GM19467 (cell line): ENCODE measurements at regions not wholly inside any gene's neighbourhood (a gene's known extent, or its start where the extent isn't known, plus 50 kb on each side); places are given as distances from the start of the nearest gene placed in this dataset.

Experiments used
- ATAC-seq: cut with Tn5 transposase; IDR thresholded peaks from one replicate; pipeline ENCODE4 v1.9.1; 2021; ENCODE audit warnings: mild to moderate bottlenecking, moderate library complexity; ENCODE audit not compliant: unreplicated experiment

DNA sequence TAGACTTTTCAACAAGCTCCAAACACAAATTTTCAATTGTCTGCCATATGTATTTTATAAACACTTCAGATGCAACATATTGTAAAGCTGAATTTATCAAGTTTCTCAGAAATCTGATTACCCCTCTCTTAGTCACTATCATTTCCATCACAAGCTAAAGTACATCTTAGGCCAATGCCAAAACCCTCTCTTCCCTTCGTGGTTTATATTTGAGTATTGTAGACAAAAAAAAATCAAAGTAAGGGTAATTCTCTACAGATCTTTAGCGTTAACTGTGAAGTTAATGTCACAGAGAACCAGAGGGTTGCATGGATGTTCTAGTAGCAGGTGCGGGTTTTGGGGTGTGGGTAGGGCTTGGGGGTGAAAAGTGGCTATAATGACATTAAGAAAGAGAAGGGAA lies 387.7 kb upstream of the PTGER4 start:
- no peak for ATAC-seq

DNA sequence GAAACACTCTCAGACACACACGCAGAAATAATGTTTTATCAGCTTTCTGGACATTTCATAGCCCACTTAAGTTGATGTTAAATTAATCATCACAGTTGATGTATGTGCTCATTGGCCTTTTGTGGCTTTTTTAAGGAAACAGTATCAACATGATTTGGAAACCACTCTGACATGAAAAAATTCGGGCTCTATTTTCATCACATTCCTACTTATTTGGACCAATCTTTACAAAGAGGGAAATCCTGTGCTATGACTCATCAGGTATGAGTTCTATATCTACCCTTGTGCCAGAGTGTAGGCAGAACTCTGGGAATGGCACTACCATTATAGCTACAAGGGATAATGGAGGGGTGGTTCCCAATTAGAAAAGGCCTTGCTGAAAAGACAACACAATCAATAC lies 388.4 kb upstream of the PTGER4 start:
- ATAC-seq = no peak

DNA sequence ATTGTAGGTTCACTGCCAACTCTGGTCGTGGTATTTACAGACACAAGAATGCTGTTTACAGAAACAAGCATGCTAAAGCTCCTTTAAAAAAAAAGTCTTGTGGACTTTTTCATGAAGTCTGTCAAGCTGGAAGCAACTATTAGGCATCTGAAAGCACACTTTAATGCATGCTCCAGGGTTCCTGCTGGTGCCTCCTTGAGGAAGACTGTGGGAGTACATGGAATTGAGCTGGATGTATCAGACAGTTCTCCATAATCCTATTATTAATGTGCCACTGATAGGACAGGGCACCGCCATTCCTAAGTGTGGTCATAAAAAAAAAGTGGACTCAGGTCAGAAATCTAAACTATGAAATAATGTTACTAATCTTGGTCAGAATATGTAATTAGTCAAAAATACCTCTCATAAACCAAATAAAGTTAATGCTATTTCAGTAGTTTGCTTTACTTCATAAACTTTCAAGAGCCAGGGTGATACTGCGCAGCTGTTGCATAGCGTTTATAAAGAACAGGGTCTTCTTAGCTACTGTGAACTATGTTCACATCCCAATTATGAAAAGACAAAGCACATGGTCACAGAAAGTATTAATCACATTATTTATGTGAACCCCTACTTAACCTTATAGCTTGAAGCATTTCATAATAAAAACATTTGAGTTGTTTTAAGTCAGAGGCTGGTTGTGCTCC lies 390.8 kb upstream of the PTGER4 start:
- ATAC-seq = no peak

DNA sequence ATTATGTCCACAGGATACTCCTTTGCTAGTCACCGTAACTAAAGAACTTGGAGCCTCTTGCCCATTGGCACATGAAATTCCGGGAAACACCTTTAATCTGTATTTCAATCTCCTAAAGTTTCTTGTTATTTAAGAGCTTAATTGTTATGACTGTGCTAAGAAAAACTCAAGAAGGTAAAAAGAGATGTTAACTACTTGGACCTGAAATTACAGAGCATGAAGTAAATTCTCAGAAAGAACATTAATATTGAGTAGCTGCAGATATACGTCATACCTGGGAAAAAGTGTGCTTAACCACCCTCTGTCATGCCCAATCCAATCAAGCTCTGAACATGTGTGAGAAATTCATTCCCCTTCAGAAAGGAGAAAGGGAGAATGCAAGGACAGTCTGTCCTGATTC lies 394.9 kb upstream of the PTGER4 start:
- no peak for ATAC-seq

DNA sequence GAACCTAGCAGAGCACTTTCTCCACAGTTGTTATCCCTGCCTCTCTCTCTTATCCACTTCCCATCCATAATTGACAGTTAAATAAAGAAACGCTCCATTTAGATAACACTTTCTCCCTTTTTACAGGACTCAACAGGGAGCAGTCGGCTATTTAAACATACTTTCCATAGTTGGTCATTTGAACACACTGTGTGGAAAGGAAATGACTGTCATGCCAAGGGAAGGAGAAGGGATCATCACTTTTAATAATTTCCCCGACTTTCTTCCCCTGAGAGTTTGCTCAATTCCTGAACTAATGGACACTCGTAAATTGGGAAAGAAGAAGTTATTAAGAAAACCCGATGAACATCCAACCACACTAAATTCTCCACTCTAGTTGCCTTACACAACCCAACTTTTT lies 400.8 kb upstream of the PTGER4 start:
- ATAC-seq = no peak

DNA sequence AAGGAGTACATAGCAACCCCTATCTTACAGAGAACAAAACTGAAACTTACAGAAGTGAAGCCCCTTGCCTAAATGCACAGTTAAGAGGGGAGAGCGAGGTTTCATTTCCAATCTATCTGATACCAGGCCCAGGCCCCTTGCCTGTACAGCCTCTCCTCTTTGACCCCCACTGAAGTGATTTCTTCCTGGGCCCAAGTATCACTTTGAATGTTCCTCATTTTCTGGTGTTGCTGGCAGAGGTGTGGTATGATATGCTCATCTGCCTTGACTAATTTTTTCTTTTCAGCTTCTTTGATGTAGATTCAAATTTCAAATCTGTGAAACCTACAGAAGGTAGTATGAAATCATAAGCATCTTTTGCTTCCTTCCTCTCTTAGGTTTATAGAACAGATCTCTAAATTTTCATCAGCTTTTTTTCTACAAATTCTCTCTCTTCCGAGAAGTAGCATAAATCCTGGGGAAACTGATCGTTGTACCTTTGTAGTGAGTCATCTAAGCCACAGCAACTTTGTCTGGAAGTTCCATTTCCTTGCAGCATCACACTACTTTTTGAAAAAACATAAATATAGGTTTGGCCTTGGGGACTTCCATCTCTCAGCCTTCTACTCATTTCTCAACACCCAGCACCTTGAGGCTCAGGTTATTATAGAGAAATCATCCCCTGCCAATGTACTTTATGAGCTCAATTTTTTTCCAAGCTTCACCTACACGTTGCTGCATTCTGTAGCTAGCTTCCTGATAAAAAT lies 402.4 kb upstream of the PTGER4 start:
- ATAC-seq = no peak

DNA sequence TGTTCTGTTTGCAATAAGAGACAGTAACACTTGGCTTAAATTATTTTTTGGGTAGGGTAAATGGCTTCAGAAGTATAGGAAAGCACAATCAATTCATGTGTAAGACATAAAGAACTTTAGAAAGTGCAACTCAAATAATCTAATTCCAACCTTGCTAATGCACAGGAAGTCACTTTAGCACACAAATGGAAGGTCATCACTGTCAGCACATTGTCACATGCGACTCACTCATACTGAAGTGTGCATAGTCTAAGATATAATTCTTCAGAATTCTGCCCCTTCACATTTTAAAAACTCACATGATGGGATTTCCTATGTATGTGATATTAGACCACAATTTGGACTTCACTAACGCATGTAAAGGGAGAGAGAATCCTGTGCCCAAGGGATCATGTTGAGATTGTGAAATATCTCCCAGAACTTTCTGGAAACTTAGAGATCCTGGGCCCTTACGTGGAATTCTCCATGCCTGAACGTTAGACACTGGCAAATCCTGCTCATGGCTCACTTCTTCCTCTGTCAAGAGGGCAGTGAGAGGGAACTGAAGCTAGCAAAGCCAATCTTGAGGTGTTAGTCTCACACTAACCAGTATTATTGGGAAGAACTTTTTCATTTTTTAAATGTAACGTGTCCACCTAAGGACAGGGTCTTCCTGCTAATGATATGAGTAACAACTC lies 403.2 kb upstream of the PTGER4 start:
- no peak for ATAC-seq

DNA sequence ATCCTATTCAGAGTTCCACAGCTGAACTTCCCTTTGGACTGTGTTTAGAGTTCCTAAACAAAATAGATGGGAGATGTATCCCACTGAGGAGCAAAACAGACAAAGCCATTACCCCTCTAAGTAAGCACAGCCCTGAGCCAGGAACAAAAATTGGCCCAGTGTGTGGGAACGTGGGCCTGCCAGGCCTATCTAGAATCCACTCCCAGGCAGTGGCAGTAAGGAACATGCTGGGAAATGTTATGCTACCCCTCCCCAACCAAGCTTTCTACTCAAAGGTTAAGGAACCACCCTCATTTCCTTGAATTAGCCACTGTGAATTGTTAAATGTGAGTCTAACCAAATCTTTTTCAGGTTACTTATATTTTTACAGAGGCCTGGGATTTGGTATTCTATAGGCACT lies 405.1 kb upstream of the PTGER4 start:
- ATAC-seq = no peak

DNA sequence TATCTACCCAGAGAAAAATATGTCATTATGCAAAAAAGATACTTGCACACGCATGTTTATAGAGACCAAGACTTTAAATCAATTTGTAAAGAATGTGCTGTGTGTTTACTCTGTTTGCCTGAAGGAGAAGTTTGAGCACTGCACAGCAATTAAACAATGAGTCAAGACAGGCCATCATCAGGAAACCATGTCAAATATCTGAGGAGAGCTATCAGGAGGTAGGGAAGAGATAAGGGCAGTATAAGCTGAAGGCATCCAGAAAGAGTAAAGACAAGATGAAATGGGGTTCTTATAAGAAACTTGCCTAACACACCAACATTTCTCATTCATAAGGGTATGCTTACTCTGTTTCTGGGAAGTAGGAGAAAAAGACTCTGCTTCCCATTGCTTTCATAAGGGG lies 405.8 kb upstream of the PTGER4 start:
- no peak for ATAC-seq

DNA sequence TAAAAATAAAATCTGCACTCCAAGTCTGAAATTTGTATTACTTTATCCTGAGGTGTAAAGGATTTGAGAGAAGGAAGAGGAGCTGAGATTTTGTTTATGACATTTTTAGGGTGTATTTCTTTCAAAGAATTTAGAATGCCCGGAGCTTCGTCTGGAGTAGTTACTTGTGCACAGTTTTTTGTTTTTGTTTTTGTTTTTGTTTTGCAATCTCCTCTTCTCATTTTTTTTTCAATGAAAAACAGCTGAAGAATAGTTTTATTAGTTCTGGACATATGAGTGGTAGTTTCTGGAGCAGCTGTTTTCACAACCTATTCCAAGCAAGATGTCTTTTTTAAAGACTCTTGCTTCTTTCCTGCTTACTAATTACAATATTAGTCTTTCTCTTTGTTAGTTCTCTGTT lies 408.2 kb upstream of the PTGER4 start:
- no peak for ATAC-seq

DNA sequence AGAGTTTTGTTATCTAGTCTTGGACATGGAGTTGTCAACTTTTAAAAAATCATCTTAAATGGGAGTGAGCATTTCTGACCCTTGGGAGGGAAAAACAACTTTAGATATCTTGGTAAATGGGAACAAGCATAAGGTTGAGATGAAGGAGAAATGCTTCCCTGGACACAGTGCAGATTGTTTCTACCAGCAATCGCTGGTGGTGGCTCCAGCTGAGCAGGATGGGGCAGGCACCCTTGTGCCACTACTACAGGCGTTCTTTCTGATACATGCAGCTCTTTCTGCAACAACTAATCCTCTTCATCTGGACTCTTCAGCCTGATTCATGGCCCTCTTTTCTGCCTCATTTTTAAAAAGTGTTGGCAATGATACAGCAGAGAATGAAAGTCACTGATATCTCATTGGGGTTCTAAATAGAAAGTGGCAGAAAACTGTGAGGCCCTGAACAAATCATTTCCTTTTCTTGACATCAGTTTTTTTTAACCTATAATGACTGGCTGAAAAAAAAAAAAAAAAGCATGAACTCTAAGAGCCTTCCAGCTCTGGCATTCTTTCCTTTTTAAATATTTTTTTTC lies 409.4 kb upstream of the PTGER4 start:
- no peak for ATAC-seq

DNA sequence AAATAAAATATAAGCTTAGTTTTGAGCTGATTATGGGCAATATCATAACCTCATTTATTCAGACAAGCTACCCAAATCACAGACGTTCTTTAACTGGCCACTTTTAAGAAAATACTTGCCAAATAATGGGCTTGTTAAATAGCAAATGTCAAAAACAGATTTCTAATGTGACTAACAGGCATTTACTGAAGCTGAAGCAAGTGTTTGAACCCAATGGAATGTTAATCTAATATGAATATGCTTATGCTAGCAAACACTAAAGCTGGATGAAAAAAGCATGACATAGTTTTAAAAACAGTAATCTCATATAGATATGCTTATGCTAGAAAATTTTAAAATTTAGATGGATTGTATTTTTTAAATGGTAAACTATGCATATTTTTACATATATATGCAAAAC lies 411.6 kb upstream of the PTGER4 start:
- no peak for ATAC-seq

DNA sequence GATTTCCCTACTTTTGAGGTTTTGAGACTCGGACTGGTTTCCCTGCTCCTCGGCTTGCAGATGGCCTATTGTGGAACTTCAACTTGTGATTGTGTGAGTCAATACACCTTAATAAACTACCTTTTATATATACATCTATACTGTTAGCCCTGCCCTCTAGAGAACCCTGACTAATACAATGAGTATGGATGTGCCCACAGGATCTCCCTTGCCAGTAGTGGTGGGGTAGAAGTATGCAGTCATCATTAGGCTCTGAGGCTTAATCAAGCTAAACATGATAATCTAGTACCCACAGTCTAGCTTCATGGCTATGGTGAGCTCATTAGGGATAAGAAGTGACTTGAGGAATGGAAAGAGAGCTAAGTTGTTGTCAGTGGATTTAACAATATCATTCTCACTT lies 412.8 kb upstream of the PTGER4 start:
- ATAC-seq = no peak

DNA sequence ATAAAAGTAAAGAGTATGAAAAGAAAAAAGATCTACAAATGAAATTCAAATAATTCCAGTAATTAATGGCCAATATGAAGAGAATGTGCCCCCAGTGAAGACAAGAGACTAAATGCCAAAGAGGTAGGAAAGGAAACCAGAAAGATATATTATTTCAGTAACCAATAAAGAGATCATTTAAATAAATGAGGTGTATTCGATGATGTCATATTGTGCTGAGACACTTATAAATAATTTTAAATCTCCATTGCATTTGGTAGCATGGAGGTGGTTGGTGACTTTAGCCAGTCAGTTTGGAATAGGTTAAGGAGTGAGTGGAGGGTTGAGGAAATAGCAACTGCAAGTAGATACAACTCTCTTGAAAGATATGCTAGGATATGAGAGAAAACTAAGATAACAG lies 417.7 kb upstream of the PTGER4 start:
- no peak for ATAC-seq

DNA sequence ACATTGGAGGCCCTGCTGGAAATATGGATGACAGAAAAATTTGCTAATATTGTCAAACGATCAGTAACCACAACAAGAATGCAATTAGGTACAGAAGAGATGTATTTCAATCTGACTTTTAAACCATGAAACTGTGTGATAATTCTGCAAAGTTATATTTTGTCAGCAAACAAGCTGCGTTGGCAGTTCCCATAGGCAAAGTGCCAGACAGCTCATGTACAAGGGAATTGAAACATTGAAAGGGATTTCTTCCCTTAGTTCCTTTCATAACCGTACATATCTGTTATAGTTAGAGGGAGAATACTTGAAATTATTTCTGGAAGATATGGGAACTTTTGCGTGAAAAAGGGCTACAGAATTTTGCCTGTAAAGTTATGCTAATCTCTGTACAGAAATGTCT lies 419.4 kb upstream of the PTGER4 start:
- ATAC-seq = no peak

DNA sequence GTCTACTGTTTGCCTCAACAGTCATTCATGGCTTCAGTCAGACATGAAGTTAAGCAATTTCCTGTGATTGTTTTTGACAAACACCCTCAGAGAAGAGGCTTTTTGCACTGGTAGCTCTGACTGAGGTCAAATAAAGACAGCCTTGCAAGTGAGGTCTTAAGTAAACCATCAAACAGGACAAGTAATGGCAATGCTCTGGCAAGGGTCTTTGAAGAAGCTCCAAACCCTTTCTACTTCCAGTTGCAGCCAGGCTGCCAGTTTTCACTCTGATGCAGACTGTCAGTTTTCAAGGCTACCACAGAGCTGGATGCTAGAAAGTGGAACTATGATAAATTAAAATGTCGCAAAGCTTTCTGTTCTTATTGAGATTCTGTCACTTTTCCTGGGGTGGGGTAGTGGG lies 421.5 kb upstream of the PTGER4 start:
- ATAC-seq = no peak

DNA sequence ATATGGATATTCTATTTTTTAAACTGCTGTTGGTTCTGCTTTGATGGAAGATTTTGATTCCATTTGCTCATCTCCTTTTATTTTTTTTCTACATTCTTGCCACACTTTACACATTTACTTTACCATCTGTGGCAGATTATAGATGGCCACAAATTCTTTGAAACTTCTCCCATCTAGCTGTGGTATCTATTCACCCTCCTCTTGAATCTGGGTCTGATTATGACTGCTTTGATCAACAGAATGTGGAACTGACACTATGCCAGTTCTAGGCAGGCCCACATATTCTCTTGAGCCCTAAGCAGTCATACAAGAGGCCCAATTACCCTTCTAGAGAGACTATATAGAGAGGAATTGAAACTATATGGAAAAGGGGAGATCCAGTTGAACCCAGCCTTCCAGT lies 439.0 kb upstream of the PTGER4 start:
- ATAC-seq = no peak

DNA sequence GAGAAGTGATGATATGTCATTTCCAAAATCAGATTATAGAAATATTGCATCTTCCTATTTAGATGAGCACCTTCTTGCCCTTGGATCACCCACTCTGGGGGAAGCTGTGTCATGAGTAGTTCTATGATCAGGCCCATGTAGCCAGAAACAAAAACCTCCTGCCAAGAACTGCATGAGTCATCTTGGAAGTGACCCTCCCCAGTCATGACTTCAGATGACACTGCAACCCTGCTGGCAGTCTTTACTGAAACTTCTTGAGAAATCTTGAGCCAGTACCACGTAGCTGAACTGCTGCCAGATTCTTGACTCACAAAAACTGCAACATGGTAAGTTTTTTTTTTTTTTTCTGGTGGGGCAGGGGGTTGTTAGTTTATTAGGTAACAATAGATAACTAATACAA lies 439.6 kb upstream of the PTGER4 start:
- ATAC-seq = no peak

DNA sequence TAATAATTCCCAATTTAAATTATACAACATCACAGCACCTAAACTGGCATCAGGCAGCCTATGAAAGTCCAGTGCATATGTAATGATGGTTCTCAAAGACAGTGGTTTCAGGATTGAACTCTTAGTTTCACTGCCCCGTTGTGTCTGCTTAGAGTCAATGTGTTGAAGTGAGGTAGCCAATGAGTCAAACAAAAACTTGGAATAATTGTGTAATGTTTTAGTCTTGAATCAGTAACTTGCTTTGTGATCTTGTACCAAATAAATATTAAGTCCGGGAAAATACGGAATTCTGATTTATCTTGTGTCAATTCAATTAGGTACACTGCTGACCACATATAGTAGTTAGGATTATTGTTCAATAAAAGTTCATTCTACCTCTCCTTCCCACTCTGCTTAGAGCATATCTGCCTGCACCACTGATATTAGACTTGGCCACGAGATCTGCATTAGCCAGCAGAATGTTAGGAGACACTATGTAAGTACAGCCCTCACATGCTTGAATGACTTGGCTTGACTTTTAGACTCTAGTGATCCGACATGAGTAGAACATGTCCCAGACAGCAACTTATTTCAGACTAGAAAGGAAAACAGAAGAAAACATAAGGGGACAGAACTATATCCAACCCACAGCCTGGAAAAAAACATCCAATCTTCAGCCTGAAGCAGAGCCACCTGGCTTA lies 441.5 kb upstream of the PTGER4 start:
- ATAC-seq = no peak

DNA sequence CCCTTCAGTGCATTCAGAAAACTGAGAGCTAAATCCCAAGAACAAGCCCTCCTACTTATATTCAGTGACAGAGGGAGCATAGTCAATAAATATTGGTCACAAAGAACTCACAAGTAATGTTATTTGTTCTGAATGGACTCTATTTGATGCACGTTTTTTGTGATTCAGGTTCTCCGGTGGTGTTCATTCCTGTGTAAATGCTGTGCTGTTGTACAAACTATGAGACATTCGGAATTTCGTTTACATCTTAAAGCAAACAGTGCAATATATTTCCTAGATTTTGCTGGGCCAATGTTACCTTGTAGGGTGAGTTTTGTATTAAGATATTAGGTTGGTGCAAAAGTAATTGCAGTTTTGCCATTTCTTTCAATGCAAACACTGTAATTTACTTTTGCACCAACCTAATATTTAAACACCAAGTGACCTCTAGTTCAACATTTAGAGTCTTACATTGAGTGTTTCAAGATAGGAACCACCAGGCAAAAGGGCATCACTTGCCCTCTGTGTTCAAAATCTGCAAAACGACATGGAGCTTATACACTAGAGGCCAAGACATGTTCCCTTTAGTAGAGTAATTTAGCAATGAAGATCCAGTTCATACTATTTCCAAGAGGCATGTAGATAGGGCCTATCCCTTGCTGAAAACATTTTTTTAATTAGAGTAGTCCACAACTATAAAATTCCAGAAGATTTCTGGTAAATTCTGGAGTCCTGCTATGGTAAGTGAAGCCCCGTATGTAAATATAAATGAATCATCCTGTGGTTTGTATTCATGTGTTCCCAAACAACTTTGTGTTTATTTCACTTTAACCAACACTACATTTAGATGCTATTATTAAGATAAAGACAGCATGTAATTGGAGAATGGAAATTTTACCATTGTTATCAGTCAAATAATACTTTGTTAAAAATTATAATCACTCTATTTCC lies 444.0 kb upstream of the PTGER4 start:
- ATAC-seq = no peak
